ENCODE measurements at regions not wholly inside any gene's neighbourhood (a gene's known extent, or its start where the extent isn't known, plus 50 kb on each side); places are given as distances from the start of the nearest gene placed in this dataset.

- TF ChIP-seq EZH2 (optimal IDR thresholded peaks at IDR 0.05; ENCODE audit: low read depth, low read length) (no peak), CTCF (IDR thresholded peaks at IDR 0.05; ENCODE audit: low read length) (no peak)
Measured at GRCh38 chr3:84073664-84074063, 885.1 kb upstream of the CADM2 start.
